PC-3 (cell line): ENCODE measurements at regions not wholly inside any gene's neighbourhood (a gene's known extent, or its start where the extent isn't known, plus 50 kb on each side); places are given as distances from the start of the nearest gene placed in this dataset.

Experiments used
- ATAC-seq: fragments of 200-7000 bp; cut with Tn5 transposase; 2 replicates; pipeline ENCODE4 v1.9.1; 2020; ENCODE audit warnings: mild to moderate bottlenecking, moderate library complexity
- BruUV-seq: library from RNA; stranded (reverse); fragments of 400-500 nt; replicated peaks from 2 replicates; lab custom pipeline; 2021; lab: Mats Ljungman, UMichigan
- CTCF ChIA-PET: fragments of 300-600 bp; sonication (Branson Sonifier 250); formaldehyde crosslinking; loops from one replicate; lab custom pipeline; 2022; ENCODE audit warnings: antibody characterized with exemption; lab: Charles Lee
- POLR2A ChIA-PET: fragments of 300-600 bp; sonication (Branson Sonifier 250); formaldehyde crosslinking; loops from one replicate; lab custom pipeline; 2022; ENCODE audit warnings: antibody characterized with exemption; ENCODE audit not compliant: unreplicated experiment; lab: Charles Lee
- DNase-seq: peaks from one replicate; pipeline ENCODE4 v3.0.0-alpha.2; 2015
- H2AFZ ChIP-seq: fragments of 300-600 bp; sonication (generic); 2 replicates; pipeline ENCODE4 v1.6.0; 2016; ENCODE audit warnings: antibody characterized with exemption, low read length
- H3F3A ChIP-seq: fragments of 300-600 bp; sonication (generic); one replicate; pipeline ENCODE4 v1.6.0; 2017; ENCODE audit warnings: antibody characterized with exemption, low read length, control low read depth, mild to moderate bottlenecking; ENCODE audit not compliant: unreplicated experiment
- H3K27ac ChIP-seq: fragments of 300-600 bp; sonication (generic); 2 replicates; pipeline ENCODE4 v1.5.1; 2016; ENCODE audit warnings: mild to moderate bottlenecking, low read length
- H3K27me3 ChIP-seq: fragments of 300-600 bp; sonication (generic); 2 replicates; pipeline ENCODE4 v1.6.1; 2016; ENCODE audit warnings: low read length, mixed read lengths
- H3K36me3 ChIP-seq: fragments of 300-600 bp; sonication (generic); 2 replicates; pipeline ENCODE4 v1.6.1; 2016; ENCODE audit warnings: low read depth, mixed run types, low read length, mixed read lengths
- H3K4me1 ChIP-seq: fragments of 300-600 bp; sonication (generic); 2 replicates; pipeline ENCODE4 v1.5.1; 2016; ENCODE audit warnings: low read length; ENCODE audit not compliant: insufficient read depth
- H3K4me2 ChIP-seq: fragments of 300-600 bp; sonication (generic); 2 replicates; pipeline ENCODE4 v1.6.0; 2016; ENCODE audit warnings: low read length
- H3K4me3 ChIP-seq: fragments of 300-600 bp; sonication (generic); 2 replicates; pipeline ENCODE4 v1.5.1; 2016; ENCODE audit warnings: mild to moderate bottlenecking, low read length, mixed read lengths
- H3K79me2 ChIP-seq: fragments of 300-600 bp; sonication (generic); 2 replicates; pipeline ENCODE4 v1.6.1; 2017; ENCODE audit warnings: low read length, mixed read lengths
- H3K9ac ChIP-seq: fragments of 300-600 bp; sonication (generic); 2 replicates; pipeline ENCODE4 v1.6.0; 2016; ENCODE audit warnings: mild to moderate bottlenecking, low read length
- H3K9me2 ChIP-seq: fragments of 300-600 bp; sonication (generic); replicated peaks from 2 replicates; pipeline ENCODE4 v1.6.1; 2016; ENCODE audit warnings: mixed run types, low read length, mixed read lengths
- H3K9me3 ChIP-seq: fragments of 300-600 bp; sonication (generic); 2 replicates; pipeline ENCODE4 v1.6.1; 2016; ENCODE audit warnings: low read length, mixed read lengths
- H4K20me1 ChIP-seq: fragments of 300-600 bp; sonication (generic); 2 replicates; pipeline ENCODE4 v1.6.1; 2016; ENCODE audit warnings: low read length, mixed read lengths
- CTCF ChIP-seq: fragments of 300-600 bp; sonication (generic); conservative IDR thresholded peaks from 2 replicates; pipeline ENCODE4 v1.5.1; 2017; ENCODE audit warnings: antibody characterized with exemption, low read depth, mild to moderate bottlenecking, low read length
- EZH2 ChIP-seq: fragments of 300-600 bp; sonication (generic); IDR thresholded peaks from one replicate; pipeline ENCODE4 v1.6.1; 2017; ENCODE audit warnings: antibody characterized with exemption, mild to moderate bottlenecking, low read length; ENCODE audit not compliant: unreplicated experiment
- EZH2phosphoT487 ChIP-seq: fragments of 300-600 bp; sonication (generic); IDR thresholded peaks from 2 replicates; pipeline ENCODE4 v1.6.1; 2018; ENCODE audit warnings: mild to moderate bottlenecking, antibody characterized with exemption, low read length, borderline replicate concordance
- intact Hi-C: fragments of 100-400 bp; cut with micrococcal nuclease; formaldehyde crosslinking; loops from 2 replicates; pipeline ENCODE4 v1.9.0; 2023

GRCh38 chr4:140247237-140247636 lies 93.3 kb upstream of the MAML3 start:
- no TSS peak for BruUV-seq
- DNase-seq (no peak), ATAC-seq (no peak)
- POLR2A ChIA-PET = no interaction called here
- H3K9ac ChIP-seq = no peak overlapping the region
- H3F3A ChIP-seq = no peaks in the 10 kb centered on the region
- no peaks in the 10 kb centered on the region for H3K27me3 ChIP-seq
- TF ChIP-seq CTCF = no peak
- no peak for TF ChIP-seq EZH2
- TF ChIP-seq EZH2phosphoT487 = no peak
- H3K9me2 ChIP-seq = no peaks in the 10 kb centered on the region
- intact Hi-C loops = no loop called here
- H3K9me3 ChIP-seq = no peaks in the 10 kb centered on the region
- H3K4me1 ChIP-seq = peaks cover 28% of the 10 kb centered on the region
- H3K4me2 ChIP-seq = no peak overlapping the region
- no peak overlapping the region for H3K27ac ChIP-seq
- H3K79me2 ChIP-seq = no peaks in the 10 kb centered on the region
- H3K36me3 ChIP-seq = no peaks in the 10 kb centered on the region
- no peak overlapping the region for H3K4me3 ChIP-seq
- H4K20me1 ChIP-seq = no peaks in the 10 kb centered on the region
- CTCF ChIA-PET = no interaction called here
- H2AFZ ChIP-seq = no peak overlapping the region

GRCh38 chr4:140246216-140246615 lies 92.2 kb upstream of the MAML3 start:
- Histone ChIP-seq H3K4me2 (no peak overlapping the region), H3K9ac (no peak overlapping the region), H4K20me1 (no peaks in the 10 kb centered on the region), H3K27ac (no peak overlapping the region), H3K27me3 (no peaks in the 10 kb centered on the region), H3F3A (no peaks in the 10 kb centered on the region), H3K9me3 (no peaks in the 10 kb centered on the region), H2AFZ (no peak overlapping the region), H3K4me3 (no peak overlapping the region), H3K79me2 (no peaks in the 10 kb centered on the region), H3K4me1 (peaks cover 22% of the 10 kb centered on the region), H3K9me2 (no peaks in the 10 kb centered on the region), H3K36me3 (no peaks in the 10 kb centered on the region)
- ATAC-seq (no peak), DNase-seq (no peak)
- TF ChIP-seq EZH2 = no peak
- no peak for TF ChIP-seq EZH2phosphoT487
- TF ChIP-seq CTCF = no peak
- CTCF ChIA-PET = no interaction called here
- intact Hi-C loops = no loop called here
- POLR2A ChIA-PET = no interaction called here
- no TSS peak for BruUV-seq

- no peak overlapping the region for H3K27ac ChIP-seq
Measured at GRCh38 chr4:140244328-140244727, 90.3 kb upstream of the MAML3 start.

More at GRCh38 chr4:140244328-140244727, 90.3 kb upstream of the MAML3 start:
- ChIA-PET POLR2A (no interaction called here), CTCF (interaction anchor here (1.0 kb wide), 1 partner anchor 93 kb away, joined by 3 read pairs; no protein-coding TSS in a partner anchor)
- no peak for DNase-seq
- intact Hi-C loops = loop anchor here (5.0 kb wide), 1 partner anchor 62 kb away; no protein-coding TSS in a partner anchor
- Histone ChIP-seq H4K20me1 (no peaks in the 10 kb centered on the region), H3K4me3 (no peak overlapping the region), H3F3A (no peaks in the 10 kb centered on the region), H3K9me2 (no peaks in the 10 kb centered on the region), H3K36me3 (no peaks in the 10 kb centered on the region), H3K9me3 (no peaks in the 10 kb centered on the region), H2AFZ (no peak overlapping the region), H3K79me2 (no peaks in the 10 kb centered on the region), H3K4me2 (no peak overlapping the region), H3K9ac (no peak overlapping the region), H3K27me3 (no peaks in the 10 kb centered on the region), H3K4me1 (peaks cover 20% of the 10 kb centered on the region)
- BruUV-seq = no TSS peak
- no peak for TF ChIP-seq CTCF
- TF ChIP-seq EZH2phosphoT487 = no peak
- no peak for TF ChIP-seq EZH2
- ATAC-seq = no peak
